Glutamatergic neuron (in vitro differentiated cells): ENCODE measurements at regions not wholly inside any gene's neighbourhood (a gene's known extent, or its start where the extent isn't known, plus 50 kb on each side); places are given as distances from the start of the nearest gene placed in this dataset.

Experiments used
- DNase-seq: peaks from one replicate; pipeline ENCODE4 v3.0.0; 2022
- H3K27ac Mint-ChIP-seq: one replicate; pipeline ENCODE4 v1.8.0; 2020; ENCODE audit warnings: mild to moderate bottlenecking, mixed read lengths, inconsistent platforms; ENCODE audit not compliant: unreplicated experiment
- H3K27me3 Mint-ChIP-seq: one replicate; pipeline ENCODE4 v1.8.0; 2020; ENCODE audit warnings: mild to moderate bottlenecking, moderate library complexity, mixed read lengths, inconsistent platforms; ENCODE audit not compliant: unreplicated experiment
- H3K36me3 Mint-ChIP-seq: one replicate; pipeline ENCODE4 v1.8.0; 2020; ENCODE audit warnings: mild to moderate bottlenecking, mixed read lengths, inconsistent platforms; ENCODE audit not compliant: unreplicated experiment
- H3K4me1 Mint-ChIP-seq: one replicate; pipeline ENCODE4 v1.8.0; 2020; ENCODE audit warnings: mild to moderate bottlenecking, low read depth, mixed read lengths, inconsistent platforms; ENCODE audit not compliant: unreplicated experiment
- H3K4me3 Mint-ChIP-seq: one replicate; pipeline ENCODE4 v1.8.0; 2020; ENCODE audit warnings: mild to moderate bottlenecking, mixed read lengths, inconsistent platforms; ENCODE audit not compliant: unreplicated experiment
- H3K9me3 Mint-ChIP-seq: one replicate; pipeline ENCODE4 v1.8.0; 2020; ENCODE audit warnings: mild to moderate bottlenecking, moderate library complexity, mixed read lengths, inconsistent platforms; ENCODE audit not compliant: unreplicated experiment
- CTCF ChIP-seq: fragments of 200-600 bp; sonication (generic); IDR thresholded peaks from one replicate; pipeline ENCODE4 v1.5.0; 2021; ENCODE audit not compliant: partially characterized antibody, unreplicated experiment

GRCh38 chr3:64998317-64998716 lies 310.5 kb upstream of the ADAMTS9 start:
- no peak for DNase-seq
- Mint-ChIP-seq H3K27me3 (no peaks in the 10 kb centered on the region), H3K4me3 (no peak overlapping the region), H3K9me3 (no peaks in the 10 kb centered on the region), H3K36me3 (no peaks in the 10 kb centered on the region), H3K27ac (no peak overlapping the region), H3K4me1 (peaks cover 10% of the 10 kb centered on the region)
- no peak for TF ChIP-seq CTCF

GRCh38 chr3:64995857-64996551 lies 308.2 kb upstream of the ADAMTS9 start:
- no peak overlapping the region for H3K27ac Mint-ChIP-seq
- no peak for TF ChIP-seq CTCF
- DNase-seq, result no peak
- no peaks in the 10 kb centered on the region for H3K36me3 Mint-ChIP-seq
- H3K4me3 Mint-ChIP-seq, result no peak overlapping the region
- no peaks in the 10 kb centered on the region for H3K9me3 Mint-ChIP-seq
- H3K4me1 Mint-ChIP-seq, result peaks cover 10% of the 10 kb centered on the region
- H3K27me3 Mint-ChIP-seq, result no peaks in the 10 kb centered on the region

GRCh38 chr3:64993781-64994180 lies 306.0 kb upstream of the ADAMTS9 start:
- H3K9me3 Mint-ChIP-seq, result no peaks in the 10 kb centered on the region
- H3K27ac Mint-ChIP-seq, result no peak overlapping the region
- no peak overlapping the region for H3K4me3 Mint-ChIP-seq
- peaks cover 10% of the 10 kb centered on the region for H3K4me1 Mint-ChIP-seq
- no peak for DNase-seq
- H3K36me3 Mint-ChIP-seq, result no peaks in the 10 kb centered on the region
- no peaks in the 10 kb centered on the region for H3K27me3 Mint-ChIP-seq
- TF ChIP-seq CTCF, result no peak

- Mint-ChIP-seq H3K27ac (no peak overlapping the region), H3K36me3 (no peaks in the 10 kb centered on the region), H3K4me3 (no peak overlapping the region), H3K27me3 (no peaks in the 10 kb centered on the region), H3K9me3 (no peaks in the 10 kb centered on the region), H3K4me1 (peaks cover 10% of the 10 kb centered on the region)
- DNase-seq, result no peak
- TF ChIP-seq CTCF, result no peak
Observed at GRCh38 chr3:64992530-64993285, 304.9 kb upstream of the ADAMTS9 start.

GRCh38 chr3:64988188-64988587 lies 300.4 kb upstream of the ADAMTS9 start:
- DNase-seq, result no peak
- no peaks in the 10 kb centered on the region for H3K36me3 Mint-ChIP-seq
- H3K9me3 Mint-ChIP-seq, result peaks cover 1% of the 10 kb centered on the region
- TF ChIP-seq CTCF, result no peak
- H3K4me3 Mint-ChIP-seq, result no peak overlapping the region
- no peaks in the 10 kb centered on the region for H3K27me3 Mint-ChIP-seq
- H3K4me1 Mint-ChIP-seq, result no peaks in the 10 kb centered on the region
- no peak overlapping the region for H3K27ac Mint-ChIP-seq
